ENCODE measurements at regions not wholly inside any gene's neighbourhood (a gene's known extent, or its start where the extent isn't known, plus 50 kb on each side); places are given as distances from the start of the nearest gene placed in this dataset.

GRCh38 chr6:74065705-74066104 lies 369.7 kb downstream of the CD109 start:
- Histone ChIP-seq H3K27ac (ENCODE audit: low read length) (no peak overlapping the region), H3K27me3 (ENCODE audit: insufficient read depth, low read length, poor library complexity) (no peaks in the 10 kb centered on the region), H3K79me2 (ENCODE audit: insufficient read depth, low read length) (no peaks in the 10 kb centered on the region), H3K4me3 (ENCODE audit: low read depth in 1 of 2, low read length in 2 of 2) (no peak overlapping the region), H2AFZ (ENCODE audit: low read depth, low read length) (no peak overlapping the region), H3K9ac (ENCODE audit: low read depth, low read length) (no peak overlapping the region), H3K36me3 (ENCODE audit: insufficient read depth, low read length) (no peaks in the 10 kb centered on the region), H3K4me2 (ENCODE audit: insufficient read depth, low read length) (no peak overlapping the region), H3K4me1 (ENCODE audit: insufficient read depth, low read length) (no peaks in the 10 kb centered on the region), H3K9me3 (ENCODE audit: insufficient read depth, low read length, severe bottlenecking) (no peaks in the 10 kb centered on the region), H4K20me1 (ENCODE audit: insufficient read depth, low read length) (no peaks in the 10 kb centered on the region)
- ATAC-seq (ENCODE audit: insufficient read depth, low read depth), result no peak
- TF ChIP-seq EZH2 (IDR thresholded peaks at IDR 0.05; ENCODE audit: borderline replicate concordance, low read depth, low read length, severe bottlenecking) (no peak), CTCF (IDR thresholded peaks at IDR 0.05; ENCODE audit: borderline replicate concordance, extremely low read depth, low read length, poor library complexity, severe bottlenecking) (no peak)
- no peak for DNase-seq

- Histone ChIP-seq H3K27me3 (ENCODE audit: insufficient read depth, low read length, poor library complexity) (no peaks in the 10 kb centered on the region), H3K4me2 (ENCODE audit: insufficient read depth, low read length) (no peak overlapping the region), H3K4me3 (ENCODE audit: low read depth in 1 of 2, low read length in 2 of 2) (no peak overlapping the region), H3K79me2 (ENCODE audit: insufficient read depth, low read length) (no peaks in the 10 kb centered on the region), H3K9ac (ENCODE audit: low read depth, low read length) (no peak overlapping the region), H2AFZ (ENCODE audit: low read depth, low read length) (no peak overlapping the region), H3K27ac (ENCODE audit: low read length) (no peak overlapping the region), H4K20me1 (ENCODE audit: insufficient read depth, low read length) (no peaks in the 10 kb centered on the region), H3K9me3 (ENCODE audit: insufficient read depth, low read length, severe bottlenecking) (no peaks in the 10 kb centered on the region), H3K36me3 (ENCODE audit: insufficient read depth, low read length) (no peaks in the 10 kb centered on the region), H3K4me1 (ENCODE audit: insufficient read depth, low read length) (no peaks in the 10 kb centered on the region)
- ATAC-seq (ENCODE audit: insufficient read depth, low read depth) (no peak), DNase-seq (no peak)
- no peak for TF ChIP-seq CTCF (IDR thresholded peaks at IDR 0.05; ENCODE audit: borderline replicate concordance, extremely low read depth, low read length, poor library complexity, severe bottlenecking)
- no peak for TF ChIP-seq EZH2 (IDR thresholded peaks at IDR 0.05; ENCODE audit: borderline replicate concordance, low read depth, low read length, severe bottlenecking)
Observed at GRCh38 chr6:74063391-74063790, 367.4 kb downstream of the CD109 start.

- ATAC-seq (ENCODE audit: insufficient read depth, low read depth), result no peak
Observed at GRCh38 chr6:74061201-74061600, 365.2 kb downstream of the CD109 start.

GRCh38 chr6:74060354-74060753 lies 364.4 kb downstream of the CD109 start:
- Histone ChIP-seq H3K9me3 (ENCODE audit: insufficient read depth, low read length, severe bottlenecking) (no peaks in the 10 kb centered on the region), H3K4me2 (ENCODE audit: insufficient read depth, low read length) (no peak overlapping the region), H3K79me2 (ENCODE audit: insufficient read depth, low read length) (no peaks in the 10 kb centered on the region), H3K4me1 (ENCODE audit: insufficient read depth, low read length) (no peaks in the 10 kb centered on the region), H4K20me1 (ENCODE audit: insufficient read depth, low read length) (no peaks in the 10 kb centered on the region), H2AFZ (ENCODE audit: low read depth, low read length) (no peak overlapping the region), H3K9ac (ENCODE audit: low read depth, low read length) (no peak overlapping the region), H3K36me3 (ENCODE audit: insufficient read depth, low read length) (no peaks in the 10 kb centered on the region), H3K27ac (ENCODE audit: low read length) (no peak overlapping the region), H3K27me3 (ENCODE audit: insufficient read depth, low read length, poor library complexity) (no peaks in the 10 kb centered on the region), H3K4me3 (ENCODE audit: low read depth in 1 of 2, low read length in 2 of 2) (no peak overlapping the region)
- TF ChIP-seq CTCF (IDR thresholded peaks at IDR 0.05; ENCODE audit: borderline replicate concordance, extremely low read depth, low read length, poor library complexity, severe bottlenecking), result no peak
- no peak for TF ChIP-seq EZH2 (IDR thresholded peaks at IDR 0.05; ENCODE audit: borderline replicate concordance, low read depth, low read length, severe bottlenecking)
- ATAC-seq (ENCODE audit: insufficient read depth, low read depth) (no peak), DNase-seq (no peak)

More at GRCh38 chr6:74061201-74061600, 365.2 kb downstream of the CD109 start:
- H3K4me3 ChIP-seq (ENCODE audit: low read depth in 1 of 2, low read length in 2 of 2), result no peak overlapping the region
- DNase-seq, result no peak
- H3K4me1 ChIP-seq (ENCODE audit: insufficient read depth, low read length), result no peaks in the 10 kb centered on the region
- no peak overlapping the region for H3K9ac ChIP-seq (ENCODE audit: low read depth, low read length)
- no peaks in the 10 kb centered on the region for H3K27me3 ChIP-seq (ENCODE audit: insufficient read depth, low read length, poor library complexity)
- no peaks in the 10 kb centered on the region for H3K36me3 ChIP-seq (ENCODE audit: insufficient read depth, low read length)
- H2AFZ ChIP-seq (ENCODE audit: low read depth, low read length), result no peak overlapping the region
- no peak overlapping the region for H3K4me2 ChIP-seq (ENCODE audit: insufficient read depth, low read length)
- no peak for TF ChIP-seq EZH2 (IDR thresholded peaks at IDR 0.05; ENCODE audit: borderline replicate concordance, low read depth, low read length, severe bottlenecking)
- H3K27ac ChIP-seq (ENCODE audit: low read length), result no peak overlapping the region
- no peaks in the 10 kb centered on the region for H3K9me3 ChIP-seq (ENCODE audit: insufficient read depth, low read length, severe bottlenecking)
- H3K79me2 ChIP-seq (ENCODE audit: insufficient read depth, low read length), result no peaks in the 10 kb centered on the region
- H4K20me1 ChIP-seq (ENCODE audit: insufficient read depth, low read length), result no peaks in the 10 kb centered on the region
